ENCODE measurements at regions not wholly inside any gene's neighbourhood (a gene's known extent, or its start where the extent isn't known, plus 50 kb on each side); places are given as distances from the start of the nearest gene placed in this dataset.
"Not testable (repeated sequence)": the region's sequence is repeated elsewhere in the genome, so short reads cannot be mapped to it uniquely, and the experiment has no call there.

DNA sequence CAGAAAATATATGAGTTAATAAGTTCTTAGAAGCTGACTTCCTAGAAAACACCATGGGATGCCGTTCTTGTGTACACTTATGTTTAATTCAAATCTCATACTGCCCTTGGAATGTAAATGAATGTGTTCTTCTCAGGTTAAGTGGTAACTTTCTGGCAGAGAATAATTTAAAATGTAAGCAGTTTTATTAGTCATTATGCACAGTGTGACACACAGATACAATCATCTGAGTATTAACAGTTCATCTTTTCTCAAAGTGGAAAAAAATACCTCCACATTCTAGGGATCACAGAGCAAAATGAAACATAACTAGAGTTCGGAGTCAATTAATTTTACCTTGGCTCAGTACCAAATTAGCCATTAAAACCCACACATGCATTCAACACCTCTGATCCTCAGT is 508.1 kb downstream of the CDH9 start:
- DNase-seq = no peak

DNA sequence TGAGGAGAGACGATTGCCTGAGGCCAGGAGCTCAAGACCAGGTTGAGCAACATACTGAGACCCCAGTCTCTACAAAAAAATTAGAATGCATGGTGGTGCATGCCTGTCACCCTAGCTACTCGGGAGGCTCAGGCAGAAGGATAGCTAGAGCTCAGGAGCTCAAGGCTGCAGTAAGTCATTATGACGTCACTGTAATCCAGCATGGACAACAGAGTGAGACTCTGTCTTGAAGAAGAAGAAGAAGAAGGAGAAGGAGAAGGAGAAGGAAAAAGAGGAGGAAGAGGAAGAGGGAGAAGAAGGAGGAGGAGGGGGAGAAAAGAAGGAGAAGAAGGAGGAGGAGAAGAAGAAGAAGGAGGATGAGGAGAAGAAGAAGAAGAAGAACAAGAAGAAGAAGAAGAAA is 519.1 kb downstream of the CDH9 start:
- DNase-seq = no peak

DNA sequence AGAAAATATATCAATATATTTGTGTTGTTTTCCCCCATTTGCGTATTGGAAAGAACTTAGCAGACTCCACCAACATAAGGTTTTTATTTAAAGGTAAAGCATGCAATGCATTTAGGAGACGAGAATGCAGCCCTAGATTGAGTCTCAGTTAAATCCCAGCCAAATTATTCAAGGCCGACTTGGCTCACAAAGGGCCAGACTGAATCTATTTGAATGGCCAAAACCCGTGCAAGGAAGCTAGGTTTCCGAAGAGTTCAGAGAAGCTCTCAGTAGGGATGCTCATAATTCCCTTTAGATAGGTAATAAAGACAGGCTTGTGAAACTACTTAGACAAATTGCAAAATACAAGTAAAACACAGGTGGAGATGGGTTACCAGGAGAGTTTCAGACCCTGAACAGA is 520.3 kb downstream of the CDH9 start:
- DNase-seq = no peak

DNA sequence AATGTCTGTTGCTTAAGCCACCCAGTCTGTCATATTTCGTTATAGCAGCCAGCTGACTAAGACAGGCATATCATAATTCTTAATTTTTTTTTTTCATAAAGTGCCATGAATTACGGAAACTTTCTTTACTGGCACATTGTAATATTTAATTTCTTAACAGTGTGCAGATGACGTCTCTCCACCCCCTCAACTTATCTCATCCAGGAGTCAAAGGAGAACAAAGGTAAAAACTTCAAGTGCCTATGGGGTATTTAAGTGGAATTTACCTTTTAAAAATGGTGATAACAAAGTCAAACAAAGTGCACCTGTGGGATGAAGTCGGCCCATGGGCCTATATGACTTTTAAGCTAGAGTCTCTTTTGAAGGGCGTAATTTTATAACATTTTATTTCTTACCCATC is 539.4 kb downstream of the CDH9 start:
- DNase-seq = no peak

DNA sequence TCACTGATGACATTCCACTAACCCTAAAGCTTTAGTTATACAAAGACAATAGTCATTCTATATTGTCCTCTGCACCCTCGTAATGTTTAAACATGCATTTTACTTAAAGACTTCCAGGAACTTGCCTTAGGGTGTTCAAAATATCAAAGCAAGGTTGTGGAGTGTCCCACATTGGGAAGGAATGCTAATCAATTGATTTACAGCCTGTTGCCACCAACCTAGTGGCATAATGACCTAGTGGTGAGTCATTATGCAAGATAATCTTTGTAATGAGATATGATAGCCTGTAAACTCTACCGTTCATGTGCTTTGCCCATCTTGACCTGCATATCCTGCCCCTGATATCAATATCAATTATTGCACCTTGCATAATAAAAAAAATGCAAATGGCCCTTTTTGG is 542.9 kb downstream of the CDH9 start:
- no peak for DNase-seq

DNA sequence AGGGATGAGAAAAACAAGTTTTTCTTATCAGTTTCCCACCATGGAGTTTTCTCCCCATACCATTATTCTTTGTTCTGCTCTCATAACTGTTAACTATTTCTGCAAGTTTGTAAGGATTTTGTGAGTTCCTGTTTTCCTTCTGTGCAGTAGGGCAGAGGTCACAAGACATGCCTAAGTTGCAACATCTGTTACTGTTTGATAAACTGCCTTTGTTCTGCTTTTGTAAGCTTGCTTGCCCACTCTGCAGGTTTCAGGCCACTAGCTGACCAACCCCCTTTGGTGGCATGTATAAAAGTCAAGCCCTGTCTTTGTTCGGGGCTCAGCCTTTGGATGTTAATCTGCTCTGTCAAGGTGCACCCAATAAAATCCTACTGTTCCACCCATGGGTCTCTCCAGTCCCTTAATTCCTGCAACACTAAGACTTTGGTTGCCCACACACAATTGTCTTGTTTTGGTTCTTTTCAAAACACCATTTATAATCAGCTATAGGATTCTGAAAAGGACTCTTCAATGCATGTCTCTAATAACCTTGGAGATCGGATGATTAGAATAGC is 545.4 kb downstream of the CDH9 start:
- peak; percentile 11 to 28 for DNase-seq

DNA sequence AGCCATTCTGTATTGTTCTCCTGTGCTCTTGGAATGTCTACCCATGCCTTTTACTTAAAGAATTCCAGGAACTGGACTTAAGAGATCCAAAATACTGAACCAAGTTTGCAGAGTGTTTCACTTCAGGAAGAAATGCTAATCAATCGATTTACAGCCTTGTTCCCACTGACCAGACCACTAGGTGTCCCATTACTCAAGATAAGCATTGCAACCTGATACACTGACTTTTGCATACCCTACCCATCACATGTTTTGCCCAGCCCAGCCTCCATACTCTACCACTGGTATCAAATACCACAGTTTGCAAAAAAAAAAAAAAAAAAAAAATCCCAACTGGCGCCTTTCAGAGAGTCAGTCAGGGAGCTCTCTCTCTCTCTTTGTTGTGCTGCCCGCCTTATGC is 550.8 kb downstream of the CDH9 start:
- no peak for DNase-seq

DNA sequence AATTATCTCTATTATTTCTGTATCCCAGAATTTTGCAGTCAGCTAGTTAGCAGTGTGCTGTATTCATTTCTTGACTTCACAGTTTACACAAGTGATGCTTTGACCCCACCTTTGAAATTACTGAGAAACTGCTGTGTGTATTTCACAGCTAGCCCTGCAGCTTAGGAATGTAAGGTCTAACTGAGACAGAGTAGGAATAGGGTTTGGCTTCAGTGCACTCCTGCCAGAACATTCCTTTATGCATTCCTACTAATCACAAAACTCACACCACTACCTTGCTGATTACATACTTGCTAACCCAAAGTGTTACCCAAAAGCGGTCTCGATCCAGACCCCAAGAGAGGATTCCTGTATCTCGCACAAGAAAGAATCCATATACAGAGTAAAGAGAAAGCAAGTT is 551.8 kb downstream of the CDH9 start:
- DNase-seq = no peak

DNA sequence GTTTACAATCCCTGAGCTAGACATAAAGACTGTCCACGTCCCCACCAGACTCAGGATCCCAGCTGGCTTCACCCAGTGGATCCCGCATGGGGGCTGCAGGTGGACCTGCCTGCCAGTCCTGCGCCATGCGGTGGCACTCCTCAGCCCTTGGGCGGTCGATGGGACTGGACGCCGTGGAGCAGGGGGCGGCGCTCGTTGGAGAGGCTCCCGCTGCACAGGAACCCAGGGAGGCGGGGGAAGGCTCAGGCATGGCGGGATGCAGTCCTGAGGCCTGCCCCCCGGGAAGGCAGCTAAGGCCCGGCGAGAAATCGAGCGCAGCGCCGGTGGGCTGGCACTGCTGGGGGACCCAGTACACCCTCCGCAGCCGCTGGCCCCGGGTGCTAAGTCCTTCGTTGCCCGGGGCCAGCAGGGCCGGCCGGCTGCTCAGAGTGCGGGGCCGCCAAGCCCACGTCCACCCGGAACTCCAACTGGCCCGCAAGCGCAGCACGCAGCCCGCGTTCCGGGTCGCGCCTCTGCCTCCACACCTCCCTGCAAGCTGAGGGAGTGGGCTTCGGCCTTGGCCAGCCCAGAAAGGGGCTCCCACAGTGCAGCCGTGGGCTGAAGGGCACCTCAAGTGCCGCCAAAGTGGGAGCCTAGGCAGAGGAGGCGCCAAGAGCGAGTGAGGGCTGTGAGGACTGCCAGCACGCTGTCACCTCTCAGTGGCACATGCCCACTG is 553.1 kb downstream of the CDH9 start:
- DNase-seq = not testable (repeated sequence)

DNA sequence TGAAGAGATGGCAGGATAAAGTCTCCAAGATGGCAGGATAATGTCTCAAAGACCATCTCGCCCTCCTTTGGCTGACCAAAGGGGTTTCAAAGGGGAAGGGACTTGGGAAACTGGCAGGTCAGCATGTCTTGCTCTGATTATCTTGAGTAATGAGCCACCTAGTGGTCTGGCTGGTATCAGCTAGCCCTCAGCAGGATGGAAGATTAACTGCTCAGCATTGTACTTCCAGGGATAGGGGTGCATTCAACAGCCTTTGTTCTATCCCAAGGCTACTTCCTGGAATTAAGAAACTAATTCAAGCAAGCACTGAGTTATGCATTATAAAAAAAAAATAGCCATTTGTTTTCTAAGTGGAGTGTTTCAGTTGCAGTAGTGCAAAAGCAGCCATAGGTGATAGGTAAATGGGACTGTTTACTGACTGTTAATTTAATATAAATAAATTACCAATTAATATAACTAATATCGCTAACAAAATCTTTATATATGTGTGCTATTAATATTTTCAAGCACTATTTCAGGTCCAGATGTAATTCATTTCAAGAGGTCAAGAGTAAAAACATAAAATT is 555.5 kb downstream of the CDH9 start:
- peak; percentile 41 to 53 for DNase-seq

DNA sequence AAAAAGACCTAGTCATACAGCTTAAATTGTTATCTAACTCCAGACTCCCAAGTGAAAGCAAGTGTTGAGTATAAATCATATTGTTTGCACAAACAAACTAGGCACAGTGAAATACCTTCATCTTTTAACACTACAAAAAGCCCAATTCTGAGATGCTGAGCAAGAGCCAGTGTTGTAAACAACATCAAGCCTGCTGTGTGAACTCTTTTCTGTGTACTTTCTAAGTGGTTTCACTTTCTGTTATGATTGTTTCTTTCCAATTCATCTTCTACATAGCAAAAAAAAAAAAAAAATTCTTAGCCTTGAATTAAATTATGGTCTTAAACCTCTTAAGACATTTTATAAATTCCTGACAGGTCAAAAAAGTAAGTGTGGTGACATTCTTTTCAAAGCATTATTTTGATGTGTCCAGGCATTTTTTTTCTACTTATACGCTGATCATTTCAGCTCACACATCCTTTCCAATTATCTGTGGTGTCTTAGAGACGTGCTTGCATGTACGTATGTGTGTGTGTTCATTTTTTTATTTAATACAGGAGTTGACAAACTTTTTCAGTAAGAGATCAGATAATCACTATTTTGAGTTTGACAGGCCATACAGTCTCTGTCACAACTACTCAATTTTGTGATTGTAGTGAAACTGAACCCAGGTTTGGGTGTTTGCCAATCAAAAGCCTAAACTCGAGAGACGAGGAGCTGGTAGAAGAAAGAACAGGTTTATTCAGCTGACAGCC is 556.1 kb downstream of the CDH9 start:
- DNase-seq = peak in 1 of 2 experiments; percentile 17

DNA sequence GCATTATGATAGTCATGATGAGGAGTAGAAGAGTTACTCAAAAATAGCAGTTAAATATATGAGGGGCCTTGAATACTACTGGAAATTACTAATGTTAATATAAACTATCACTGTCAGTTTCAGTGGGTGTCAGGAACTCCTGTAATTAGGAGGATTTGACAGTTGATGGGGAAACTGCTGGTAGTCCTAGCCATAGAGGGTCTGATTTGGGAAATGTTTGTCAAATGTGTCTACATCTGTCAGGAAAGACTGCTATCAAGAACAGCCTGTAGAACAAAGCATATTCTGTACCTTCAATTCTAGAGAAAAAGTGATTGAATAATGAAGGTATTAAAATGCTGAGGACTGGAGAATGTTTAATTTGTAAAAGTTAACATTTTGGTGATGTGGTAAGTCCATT is 567.9 kb downstream of the CDH9 start:
- DNase-seq = no peak

DNA sequence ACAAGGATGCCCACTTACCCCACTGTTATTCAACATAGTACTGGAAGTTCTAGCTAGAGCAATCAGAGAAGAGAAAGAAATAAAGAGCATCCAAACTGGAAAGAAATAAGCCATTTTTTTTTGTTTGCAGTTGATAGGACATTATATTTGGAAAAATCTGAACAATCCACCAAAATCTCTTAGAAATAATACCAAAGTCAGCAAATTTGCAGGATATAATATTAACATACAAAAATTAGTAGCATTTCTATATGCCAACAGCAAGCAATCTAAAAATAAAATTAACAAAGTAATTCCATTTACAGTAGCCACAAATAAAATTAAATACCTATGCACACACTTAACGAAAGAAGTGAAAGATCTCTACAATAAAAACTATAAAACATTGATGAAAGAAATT is 599.3 kb downstream of the CDH9 start:
- no peak for DNase-seq

DNA sequence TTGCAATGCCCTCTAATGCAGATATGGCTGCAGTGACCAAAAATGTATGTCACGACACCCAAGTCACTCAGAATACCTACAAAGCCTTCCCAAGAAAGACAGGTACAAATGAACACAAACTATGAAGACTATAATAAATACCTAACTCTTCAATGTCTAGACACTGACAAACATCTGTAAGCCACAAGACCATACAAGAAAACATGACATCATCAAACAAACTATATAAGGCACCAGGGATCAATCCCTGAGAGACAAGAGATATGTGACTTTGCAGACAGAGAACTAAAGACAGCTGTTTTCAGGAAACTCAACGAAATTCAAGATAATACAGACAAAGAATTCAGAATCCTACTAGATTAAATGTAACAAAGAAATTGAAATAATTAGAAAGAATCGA is 603.7 kb downstream of the CDH9 start:
- no peak for DNase-seq

DNA sequence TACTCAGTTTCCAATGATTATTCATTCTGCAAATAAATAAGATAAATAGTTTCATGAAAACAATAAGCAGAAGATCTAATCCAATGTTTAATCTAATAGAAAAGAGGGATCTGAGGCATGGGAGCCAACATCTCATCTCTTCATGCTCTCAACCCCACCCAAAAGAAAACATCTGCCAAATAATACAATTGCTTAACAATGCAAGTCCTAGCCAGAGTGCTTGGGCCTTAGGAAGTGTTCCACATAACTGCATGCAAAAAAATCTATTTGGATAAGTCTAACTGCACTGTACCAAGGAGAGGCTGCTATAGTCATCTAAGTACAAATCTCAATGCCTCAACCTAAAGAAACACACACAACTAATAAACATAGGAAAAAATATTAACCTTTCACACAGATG is 606.0 kb downstream of the CDH9 start:
- no peak for DNase-seq

DNA sequence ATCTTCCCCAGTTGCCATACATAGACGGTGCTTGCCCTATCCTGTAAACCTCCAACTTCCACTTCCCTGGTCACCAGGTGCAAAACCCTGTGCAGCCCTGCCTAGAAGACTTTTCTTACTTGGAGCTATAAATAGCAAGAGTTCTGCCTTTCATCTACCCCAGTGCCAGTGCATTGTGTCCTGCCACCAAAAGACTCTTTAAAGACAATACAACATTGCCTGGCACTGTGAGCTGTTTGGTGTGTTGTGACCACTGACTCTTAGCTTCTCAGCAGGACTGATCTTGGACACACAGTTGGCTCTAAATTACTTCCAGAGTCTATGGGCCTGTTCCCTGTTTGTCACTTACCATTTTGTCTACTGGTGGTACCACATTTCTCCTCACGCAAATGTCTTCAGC is 608.1 kb downstream of the CDH9 start:
- no peak for DNase-seq

DNA sequence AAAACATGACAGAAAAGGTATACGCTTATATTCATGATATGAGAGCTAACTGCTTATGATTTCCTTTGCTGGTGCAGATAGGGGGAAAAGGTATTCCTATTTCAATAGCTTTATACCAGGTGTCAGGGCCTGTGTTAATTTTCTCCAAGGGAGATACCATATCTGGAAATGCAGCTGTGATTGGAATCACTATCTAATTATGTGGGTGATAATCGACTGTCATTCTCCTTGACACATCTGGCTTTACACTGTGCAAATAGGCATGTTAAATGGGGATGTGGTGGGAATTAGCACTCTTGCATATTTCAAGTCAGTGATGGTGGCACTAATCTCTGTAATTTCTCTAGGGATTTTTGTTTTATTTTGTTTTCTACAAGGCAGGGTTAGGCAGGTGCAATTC is 611.1 kb downstream of the CDH9 start:
- no peak for DNase-seq

DNA sequence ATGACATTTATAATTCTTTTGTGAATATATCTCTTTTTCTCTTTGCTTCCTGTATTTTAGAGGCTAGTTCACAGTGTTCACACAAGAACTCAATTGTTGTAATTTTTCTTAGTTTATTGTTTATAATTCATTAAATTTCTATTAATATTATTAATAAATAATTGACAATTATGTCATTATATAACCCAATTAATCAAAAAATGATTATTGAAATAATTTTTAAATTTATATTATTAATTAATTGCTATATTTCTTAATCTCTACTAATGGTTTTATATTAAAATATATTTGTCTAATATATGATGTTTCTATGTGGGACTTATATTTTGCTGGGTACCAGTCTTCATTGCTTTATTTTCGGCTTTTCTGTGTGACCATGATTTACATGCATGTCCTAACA is 618.4 kb downstream of the CDH9 start:
- no peak for DNase-seq

DNA sequence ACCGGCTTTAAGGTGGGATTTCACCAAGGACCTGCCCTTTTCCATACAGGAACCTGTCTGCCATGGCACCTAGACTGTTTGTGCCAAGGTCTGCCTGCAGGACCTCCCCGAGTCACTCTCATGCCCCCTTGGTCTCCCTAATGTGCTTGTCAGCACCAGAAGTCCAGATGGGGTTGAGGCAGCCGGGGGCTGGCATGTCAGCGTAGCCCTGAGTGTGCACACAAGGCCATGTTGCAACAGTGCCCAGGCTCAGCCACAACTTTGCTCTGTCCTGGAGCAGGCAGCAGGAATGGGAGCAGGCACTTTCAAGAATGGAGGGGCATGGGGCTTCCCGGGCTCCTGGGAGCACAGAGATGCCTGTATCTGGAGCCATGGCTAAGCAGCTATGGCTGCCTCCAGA is 621.5 kb downstream of the CDH9 start:
- DNase-seq = no peak

DNA sequence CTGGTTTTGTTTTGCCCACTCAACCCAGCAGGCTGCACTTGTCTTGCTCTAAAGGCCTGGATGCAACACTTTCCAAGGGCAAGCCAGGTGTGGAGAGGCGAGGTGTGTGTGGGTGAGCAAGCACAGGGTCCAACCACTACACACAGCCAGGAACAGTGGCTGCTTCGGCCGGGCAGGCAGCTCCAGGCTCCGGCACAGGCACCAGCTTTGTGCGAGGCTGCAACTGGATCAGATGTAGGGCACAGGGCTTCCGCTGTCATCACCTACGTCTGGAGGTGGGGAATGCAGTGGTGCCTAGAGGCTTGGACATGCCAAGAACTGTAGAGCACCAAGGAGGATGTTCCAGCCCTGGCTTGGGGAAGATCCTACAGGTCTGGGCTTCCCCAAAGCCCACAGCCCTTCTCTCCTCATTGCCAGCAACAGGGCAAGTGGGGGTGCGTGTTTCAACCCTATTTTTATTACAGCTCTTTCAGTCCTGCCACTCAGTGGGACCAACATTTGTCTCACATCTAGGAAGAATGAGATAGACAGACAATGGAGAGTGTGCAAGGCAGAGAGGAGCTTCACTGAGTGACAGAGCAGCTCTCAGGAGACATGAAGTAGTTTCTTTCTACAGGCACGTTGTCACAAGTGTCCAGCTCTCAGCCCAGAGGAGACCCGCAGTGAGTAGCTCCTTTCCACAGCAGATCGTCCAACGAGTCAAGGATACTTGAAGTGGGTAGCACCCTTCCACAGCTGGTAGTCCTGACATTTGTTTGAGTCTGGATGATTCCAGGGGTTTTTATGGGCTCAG is 622.2 kb downstream of the CDH9 start:
- DNase-seq = no peak

DNA sequence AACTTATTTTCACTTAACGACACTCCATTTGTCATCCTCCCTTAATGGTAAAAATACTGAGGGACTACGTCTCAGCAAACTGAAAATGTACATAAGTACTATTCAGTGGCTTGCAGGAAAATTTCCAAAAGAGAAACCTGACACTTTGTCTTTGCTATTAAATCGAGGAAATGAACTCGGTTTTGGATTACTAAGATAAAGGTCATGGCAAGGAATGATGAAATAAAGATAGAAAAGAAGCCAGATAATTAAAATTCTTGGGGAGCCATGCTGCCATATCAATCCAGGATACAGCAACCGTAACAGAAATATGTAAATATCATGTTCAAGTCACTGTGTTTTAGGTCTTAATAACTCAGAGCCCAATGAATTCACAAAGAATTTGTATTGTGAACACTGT is 647.8 kb downstream of the CDH9 start:
- no peak for DNase-seq

DNA sequence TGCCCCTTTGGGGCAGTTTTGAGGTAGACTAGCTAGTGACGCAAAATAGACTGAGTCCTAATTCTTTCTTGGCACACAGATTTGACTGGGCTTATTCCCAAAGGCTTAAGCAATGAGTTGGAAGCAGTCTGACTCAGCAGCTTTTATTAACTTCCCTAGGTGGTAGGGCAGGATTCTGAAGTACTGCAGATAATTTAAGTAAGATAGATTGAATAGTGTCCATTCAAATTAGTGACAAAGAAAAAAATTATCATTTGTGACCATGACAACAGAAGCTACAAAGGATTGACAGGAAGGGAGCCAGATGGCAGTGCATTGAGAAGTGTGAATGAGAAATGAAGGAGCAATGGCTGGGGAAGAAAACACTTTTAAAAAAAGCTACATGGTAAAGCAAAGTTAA is 649.4 kb downstream of the CDH9 start:
- DNase-seq = no peak

DNA sequence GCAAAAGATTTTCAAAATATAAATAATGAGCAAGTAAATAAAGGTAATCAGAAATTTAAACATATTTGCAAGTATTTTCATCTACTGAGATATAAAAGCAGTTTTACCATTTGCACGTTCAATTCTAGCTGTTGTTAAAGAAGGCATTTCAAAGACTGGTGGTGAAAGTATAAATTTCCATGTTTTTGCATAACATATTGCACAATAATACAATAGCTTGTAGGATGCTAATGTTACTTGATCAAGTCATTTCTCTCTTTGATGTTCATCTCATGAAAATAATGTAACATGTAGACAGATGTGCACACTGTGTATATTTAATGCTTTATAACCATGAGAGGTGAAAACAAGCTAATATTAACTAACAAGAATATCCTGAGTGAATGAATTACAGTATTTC is 651.9 kb downstream of the CDH9 start:
- DNase-seq = no peak

Measured in Kasumi-1 (cell line).